ENCODE measurements at regions not wholly inside any gene's neighbourhood (a gene's known extent, or its start where the extent isn't known, plus 50 kb on each side); places are given as distances from the start of the nearest gene placed in this dataset.

DNA sequence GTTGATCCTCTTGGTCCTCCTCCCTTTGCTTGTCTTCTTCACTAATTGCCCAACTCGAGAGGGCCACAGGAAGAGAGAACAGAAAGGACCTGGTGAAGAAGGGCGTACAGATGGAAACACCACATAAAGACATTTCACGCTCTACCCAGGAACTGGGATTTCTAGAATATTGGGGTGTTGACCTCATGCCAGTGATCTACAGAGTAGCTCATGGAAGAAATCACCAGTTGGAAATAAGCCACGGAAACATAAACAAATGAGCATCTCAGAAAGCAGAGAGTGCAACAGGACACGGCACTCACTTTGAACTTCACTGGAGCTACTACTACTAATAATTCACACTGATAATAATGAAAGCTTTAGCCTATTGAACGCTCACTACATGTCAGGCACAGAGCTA, 84.6 kb upstream of the ARHGEF3 start (continued):
- TF ChIP-seq POLR2AphosphoS5 (IDR thresholded peaks at IDR 0.05; ENCODE audit: low read depth, low read length) (no peak), CBX8 (IDR thresholded peaks at IDR 0.05; ENCODE audit: borderline replicate concordance, low read depth, low read length) (no peak), NANOG (IDR thresholded peaks at IDR 0.05; ENCODE audit: insufficient read depth, low read depth, low read length, poor library complexity, severe bottlenecking) (no peak), BCL11A (IDR thresholded peaks at IDR 0.05; ENCODE audit: low read depth in 2 of 2, low read length in 2 of 2) (no peak), EGR1 (IDR thresholded peaks at IDR 0.05; ENCODE audit: borderline replicate concordance, low read depth, low read length) (no peak), RAD21 (IDR thresholded peaks at IDR 0.05 in 1 of 2, conservative IDR thresholded peaks at IDR 0.05 in 1 of 2; ENCODE audit: low read depth in 2 of 2, low read length in 2 of 2) (no peak), CBX5 (IDR thresholded peaks at IDR 0.05; ENCODE audit: low read depth, low read length) (no peak)
